IPS-NIHi7 (cell line): ENCODE measurements at regions not wholly inside any gene's neighbourhood (a gene's known extent, or its start where the extent isn't known, plus 50 kb on each side); places are given as distances from the start of the nearest gene placed in this dataset.

ENCODE experiments used
- DNase-seq: peaks from one replicate; pipeline ENCODE4 v3.0.0; 2012; ENCODE audit warnings: mixed read lengths; ENCODE audit errors: extremely low spot score

DNA sequence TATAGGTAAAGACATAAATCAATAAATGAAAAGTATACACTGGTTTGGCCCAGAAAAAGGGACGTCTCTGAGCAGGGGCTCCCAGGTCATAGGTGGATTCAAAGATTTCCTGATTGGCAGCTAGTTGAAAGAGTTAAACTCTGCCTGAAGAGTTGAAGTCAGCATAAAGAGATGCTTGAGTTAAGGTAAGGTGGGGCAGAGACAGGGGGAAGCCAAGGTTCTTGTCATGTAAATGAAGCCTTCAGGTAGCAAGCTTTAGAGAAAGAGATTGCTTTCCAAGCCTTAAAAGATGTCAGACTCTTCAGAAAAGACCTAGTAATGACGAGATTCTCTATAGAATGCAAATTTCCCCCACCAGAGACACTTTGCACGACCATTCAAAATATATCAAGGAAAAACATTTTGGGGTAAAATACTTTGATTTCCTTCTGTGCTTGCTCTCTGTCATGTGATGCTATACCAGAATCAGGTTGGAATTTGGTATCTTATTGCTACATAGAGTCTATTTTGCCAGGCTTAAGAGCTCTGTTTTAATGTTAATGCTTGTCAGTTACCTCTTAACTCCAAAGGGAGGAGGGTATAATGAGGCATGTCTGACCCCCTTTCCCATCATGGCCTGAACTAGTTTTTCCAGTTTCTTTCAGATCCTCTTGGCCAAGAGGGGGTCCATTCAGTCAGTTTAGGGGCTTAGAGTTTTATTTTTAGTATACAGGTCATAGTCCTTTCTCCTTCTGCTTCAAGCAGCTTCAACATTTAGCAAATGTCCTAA lies 429.6 kb downstream of the ADRA2A start:
- no peak for DNase-seq

DNA sequence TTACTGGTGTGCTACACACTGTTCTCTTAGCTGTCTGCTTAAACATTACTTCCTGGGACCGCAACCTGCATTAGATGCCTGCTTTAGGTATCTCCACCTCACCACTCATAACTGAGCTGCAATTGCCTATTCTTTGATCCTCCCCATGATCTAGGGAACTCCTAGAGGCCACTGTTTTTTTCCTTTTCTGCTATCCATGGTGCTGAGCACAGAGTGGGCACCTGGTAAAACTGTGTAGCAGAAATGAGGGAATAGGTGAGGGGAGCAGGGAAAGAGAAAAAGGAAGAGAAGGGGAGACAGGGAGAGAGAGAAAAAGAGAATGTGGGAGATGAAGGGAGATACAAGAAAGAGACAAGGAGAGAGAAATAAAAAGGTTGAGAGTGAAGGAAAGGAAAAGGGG lies 434.9 kb downstream of the ADRA2A start:
- peak; percentile 72 for DNase-seq

DNA sequence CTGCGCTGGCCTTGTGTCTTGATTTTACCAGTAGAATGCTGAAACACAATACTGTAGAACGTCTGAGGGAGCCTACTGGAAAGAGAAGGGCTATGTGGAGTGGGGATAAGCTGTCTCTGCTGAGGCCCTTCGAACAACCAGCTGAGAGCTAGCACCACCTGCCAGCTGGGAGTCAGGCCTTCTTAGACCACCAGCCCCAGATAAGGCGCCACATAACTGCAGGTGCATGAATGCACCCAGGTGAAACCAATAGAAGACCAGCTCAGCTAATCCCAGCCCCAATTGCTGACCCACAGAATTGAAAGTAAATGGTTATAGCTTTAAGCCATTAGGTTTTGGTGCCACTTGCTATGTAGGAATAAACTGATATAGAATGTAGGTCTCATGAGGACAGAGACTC lies 438.4 kb downstream of the ADRA2A start:
- DNase-seq, result no peak

DNA sequence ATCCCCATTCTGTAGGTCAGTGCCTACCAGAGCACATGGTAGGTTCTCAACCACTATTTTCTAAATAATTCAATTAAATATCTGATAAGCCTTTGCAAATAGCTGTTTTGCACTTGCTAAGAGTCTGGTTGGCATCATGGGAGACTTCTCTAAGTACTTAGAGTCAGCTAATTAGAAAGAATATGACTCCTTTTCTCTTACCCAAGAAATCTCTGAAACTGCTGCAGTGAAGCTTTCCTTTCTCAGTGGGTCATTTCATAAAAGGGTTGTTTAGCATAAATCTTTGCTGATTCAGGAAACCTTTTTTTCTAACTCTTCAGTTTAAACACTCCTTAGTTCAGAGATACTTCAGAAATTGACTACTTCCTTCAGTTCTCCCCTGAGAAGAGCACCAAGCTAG lies 438.9 kb downstream of the ADRA2A start:
- no peak for DNase-seq

DNA sequence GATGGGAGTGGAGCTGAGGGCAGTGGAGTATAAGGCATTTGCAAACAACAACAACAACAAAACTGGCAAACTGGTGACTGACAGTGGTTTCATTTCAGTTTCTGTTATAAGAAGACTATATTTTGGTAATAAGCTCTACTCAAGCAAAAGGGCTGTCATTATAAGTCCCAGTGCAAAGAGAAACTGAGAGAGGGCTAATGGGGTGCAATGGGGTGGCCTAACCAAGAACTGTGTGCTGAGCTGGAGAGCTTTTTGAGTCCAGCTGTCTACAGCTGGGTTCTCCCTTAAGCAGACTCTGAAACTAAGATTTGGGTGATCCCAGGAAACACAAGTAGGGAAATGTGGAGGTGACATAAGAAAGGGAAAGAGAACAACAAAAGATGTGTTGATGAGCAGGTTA lies 439.3 kb downstream of the ADRA2A start:
- no peak for DNase-seq

DNA sequence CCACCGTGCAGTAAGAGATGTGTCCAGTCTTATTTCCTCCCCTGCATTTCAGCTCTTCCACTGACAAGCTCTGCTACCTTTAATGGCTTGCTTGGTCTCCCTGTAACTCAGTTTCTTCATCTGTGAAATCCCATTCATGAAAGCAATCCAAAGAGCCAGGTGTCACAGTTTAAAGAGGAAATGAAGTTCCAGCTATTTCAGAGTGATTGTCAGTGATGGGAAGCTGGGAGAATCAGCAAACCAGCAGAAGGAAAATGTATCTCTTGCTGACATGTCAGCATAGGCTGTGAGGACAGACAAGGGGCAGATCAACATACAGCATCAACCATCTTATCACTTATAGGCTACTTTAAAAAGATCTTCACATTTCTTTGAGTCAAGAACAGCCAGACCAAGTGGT lies 445.3 kb downstream of the ADRA2A start:
- no peak for DNase-seq

DNA sequence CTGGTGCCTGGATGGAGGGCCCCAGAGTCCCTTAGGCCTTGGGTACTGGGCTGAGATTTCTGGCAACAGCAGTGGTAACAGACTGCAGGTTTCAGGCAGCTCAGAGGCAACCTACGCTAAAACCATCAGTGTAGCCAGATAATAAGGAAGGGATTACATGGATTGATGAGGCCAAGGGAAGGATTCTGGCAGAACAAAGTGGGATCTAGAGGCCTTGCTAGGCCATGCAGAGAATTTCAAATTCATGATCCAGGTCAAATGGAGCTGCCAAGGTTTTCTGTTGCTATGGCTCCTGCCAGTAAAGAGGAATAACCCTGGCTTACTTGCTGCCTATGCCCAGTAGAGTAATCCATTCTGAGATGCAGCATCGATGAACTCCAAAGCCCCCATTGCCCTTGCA lies 445.7 kb downstream of the ADRA2A start:
- DNase-seq, result no peak

DNA sequence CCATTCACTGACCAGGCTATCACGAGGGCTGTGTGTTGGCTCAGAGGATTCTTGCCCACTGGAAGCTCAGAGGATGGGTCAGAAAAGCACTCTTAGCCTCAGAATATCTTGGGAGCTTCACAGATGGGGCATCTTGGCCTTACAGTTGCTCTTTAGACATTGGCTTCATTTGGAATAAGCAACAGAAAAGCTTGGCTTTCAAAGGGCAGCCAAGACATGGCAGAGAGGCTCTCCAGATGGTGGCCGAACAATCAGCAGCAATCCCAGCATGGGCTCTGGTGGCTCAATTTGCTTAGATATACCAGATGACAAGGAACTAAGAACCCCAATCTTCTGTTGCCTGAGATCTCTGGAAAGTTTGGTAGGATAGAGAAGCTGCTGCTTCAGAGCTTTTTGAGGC lies 446.2 kb downstream of the ADRA2A start:
- no peak for DNase-seq

DNA sequence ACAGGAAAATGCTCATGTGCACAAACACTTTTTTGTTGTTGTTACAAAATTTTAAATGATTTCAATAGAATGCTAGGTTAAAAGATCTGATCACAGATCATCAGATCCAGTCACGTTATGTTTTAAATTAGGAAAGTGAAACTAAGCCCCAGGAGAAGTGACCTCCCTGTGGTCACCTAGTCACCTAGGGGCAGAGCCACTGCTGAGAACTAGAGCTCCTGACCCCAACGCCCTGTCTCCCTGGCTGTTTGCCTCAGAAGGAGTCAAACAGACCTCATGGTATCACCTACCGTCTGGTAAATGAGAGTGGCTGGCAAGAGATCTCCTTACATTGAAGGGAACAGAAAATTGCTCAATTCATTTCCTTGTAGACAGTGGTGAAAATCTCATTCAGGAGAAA lies 447.3 kb downstream of the ADRA2A start:
- no peak for DNase-seq

DNA sequence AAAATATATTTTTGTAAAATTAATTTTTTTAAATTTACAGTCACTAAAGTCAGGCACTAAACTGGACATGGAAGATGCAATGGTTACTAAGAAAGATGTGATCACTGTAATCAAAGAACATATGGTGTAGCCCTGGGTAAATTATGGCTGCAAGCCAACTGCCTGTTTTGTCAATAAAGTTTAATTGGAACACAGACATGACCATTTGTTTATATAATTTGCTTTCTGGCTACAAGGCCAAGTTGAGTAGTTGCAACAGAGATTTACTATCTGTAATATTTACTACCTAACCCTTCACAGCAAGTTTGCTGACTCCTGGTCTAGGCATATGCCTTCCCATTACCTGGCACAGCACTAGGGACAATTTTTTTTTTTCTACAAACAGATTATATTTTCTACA lies 448.9 kb downstream of the ADRA2A start:
- no peak for DNase-seq

DNA sequence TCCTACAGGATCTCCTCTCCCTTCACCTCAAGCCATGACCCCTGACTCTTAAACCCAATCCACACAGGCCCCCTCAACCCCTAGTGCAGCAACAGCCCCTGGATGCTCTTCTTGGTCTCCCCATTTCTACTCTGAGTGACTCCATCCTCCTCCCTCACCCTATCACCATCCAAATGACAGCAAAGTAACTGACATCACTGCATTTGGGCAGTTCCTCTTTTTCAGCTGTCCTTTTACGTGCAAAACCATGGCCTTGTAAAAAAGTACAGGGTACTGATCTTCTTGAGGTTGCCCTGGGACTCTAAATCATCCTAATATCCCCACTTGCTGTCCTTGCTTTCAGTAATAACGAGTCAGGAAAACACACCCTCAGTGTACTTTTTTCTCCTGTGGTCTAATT lies 454.9 kb downstream of the ADRA2A start:
- no peak for DNase-seq

DNA sequence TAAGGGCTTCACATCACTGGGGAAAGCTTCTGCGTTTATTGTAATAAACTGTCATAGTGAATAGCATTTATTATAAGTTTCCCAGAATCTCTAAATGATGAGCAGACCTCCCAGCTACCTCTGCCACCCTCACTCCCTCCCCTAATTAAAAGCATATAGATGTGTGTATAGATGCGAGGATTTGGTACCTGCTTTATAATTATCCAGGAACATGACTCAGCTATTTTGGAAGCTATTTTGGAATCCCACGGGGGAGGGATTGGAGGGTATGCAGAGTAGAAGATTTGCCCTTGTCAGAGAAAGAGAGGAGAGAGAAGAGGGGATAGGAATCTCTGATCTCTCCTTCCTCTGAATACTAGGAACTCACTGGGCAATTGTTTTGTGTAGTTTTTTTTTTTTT lies 455.3 kb downstream of the ADRA2A start:
- DNase-seq, result no peak

DNA sequence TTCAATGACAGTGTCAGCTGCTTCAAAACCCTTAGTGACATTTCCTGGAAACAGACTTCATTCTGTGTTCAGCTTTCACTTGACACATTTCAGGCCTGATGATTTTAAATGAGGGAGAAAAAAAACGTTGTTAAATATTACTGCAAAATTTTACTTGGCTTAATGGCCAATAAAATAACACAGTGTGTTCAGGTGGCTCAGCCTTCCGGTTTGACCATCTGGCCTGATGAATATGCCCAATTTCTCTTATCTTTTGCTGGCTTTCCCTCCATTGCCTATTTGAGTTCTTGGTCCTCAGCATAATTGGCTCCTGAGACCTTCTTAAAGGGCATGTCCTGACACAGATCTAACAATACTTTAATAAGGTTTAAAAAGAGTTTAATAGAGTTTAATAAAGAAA lies 462.4 kb downstream of the ADRA2A start:
- DNase-seq, result no peak

DNA sequence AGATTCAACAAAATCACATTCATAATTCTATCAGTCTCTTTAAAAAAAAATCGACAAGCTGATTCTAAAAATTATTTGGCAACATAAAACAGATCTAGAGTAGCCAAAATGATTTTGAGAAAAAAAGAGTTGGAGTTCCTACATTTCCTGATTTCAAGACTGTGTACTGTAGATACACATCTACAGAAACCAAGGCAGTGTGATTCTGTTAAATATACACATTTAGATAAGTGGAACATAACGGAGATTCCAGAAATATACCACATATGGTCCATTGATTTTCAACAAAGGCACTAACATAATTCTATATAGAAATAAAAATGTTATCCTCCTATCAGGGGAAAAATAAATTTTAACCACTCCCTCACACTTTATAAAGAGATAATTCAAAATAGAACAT lies 467.0 kb downstream of the ADRA2A start:
- no peak for DNase-seq

DNA sequence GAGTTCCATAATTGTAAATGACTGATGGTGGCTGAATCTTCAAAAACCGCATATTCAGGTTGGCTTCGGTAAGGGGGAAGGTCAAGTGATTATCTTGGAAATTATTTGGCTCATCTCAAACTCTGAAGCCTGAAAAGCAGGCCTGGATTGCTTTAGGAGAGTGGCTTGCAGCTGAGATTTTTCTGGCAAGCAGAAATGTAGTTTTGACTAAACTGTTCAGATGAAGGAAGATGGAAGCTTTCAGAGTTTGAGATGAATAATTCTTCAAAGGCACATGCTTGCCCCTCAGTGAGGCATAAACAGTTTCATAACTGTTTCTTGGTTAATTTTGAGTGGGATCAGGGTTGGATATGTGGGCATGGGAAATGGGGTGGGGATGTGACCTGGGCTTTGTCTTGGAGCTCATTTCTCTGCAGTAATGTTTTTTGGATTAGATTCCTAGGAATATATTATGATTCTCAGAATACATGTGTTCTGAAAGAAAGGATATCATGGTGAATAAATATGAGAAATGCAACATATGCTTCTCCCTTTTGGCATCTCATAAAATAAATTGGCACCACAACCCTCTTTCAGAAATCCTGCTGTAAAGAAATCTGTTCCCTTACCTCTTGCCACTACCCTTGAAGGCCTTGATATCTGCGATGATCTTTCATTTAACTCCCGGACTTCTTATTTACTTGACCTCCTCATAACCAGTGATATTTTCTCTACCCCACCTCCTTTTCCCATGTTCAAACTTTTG lies 469.2 kb downstream of the ADRA2A start:
- no peak for DNase-seq

DNA sequence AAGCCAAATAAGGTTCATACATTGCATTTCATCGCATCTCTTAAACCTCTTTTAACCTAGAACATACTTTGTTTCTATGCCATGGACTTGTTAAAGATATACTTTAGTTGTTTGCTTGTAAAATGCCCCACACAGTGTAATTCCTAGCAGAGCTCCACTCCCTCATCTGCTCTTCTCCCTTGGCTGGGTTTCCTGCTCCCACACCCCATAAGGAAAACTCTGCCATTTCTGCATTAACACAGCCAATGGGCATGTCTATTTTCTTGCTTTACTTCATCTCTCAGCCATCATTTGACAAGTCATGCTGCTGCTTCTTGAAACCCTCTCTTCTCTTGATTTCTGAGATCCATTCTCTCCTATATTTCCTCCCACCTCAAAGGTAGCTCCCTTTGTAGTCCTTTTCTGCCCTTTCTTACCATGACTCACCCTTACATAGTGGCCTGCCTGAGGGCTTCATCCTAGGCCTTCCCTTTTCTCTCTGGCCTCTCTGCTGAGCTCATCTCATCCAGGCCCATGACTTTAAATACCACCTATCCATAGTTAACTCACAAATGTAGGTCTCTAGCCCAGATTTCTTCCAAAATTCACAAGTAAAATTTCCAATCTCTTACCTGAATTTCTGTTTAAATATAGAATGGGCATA lies 471.4 kb downstream of the ADRA2A start:
- no peak for DNase-seq

DNA sequence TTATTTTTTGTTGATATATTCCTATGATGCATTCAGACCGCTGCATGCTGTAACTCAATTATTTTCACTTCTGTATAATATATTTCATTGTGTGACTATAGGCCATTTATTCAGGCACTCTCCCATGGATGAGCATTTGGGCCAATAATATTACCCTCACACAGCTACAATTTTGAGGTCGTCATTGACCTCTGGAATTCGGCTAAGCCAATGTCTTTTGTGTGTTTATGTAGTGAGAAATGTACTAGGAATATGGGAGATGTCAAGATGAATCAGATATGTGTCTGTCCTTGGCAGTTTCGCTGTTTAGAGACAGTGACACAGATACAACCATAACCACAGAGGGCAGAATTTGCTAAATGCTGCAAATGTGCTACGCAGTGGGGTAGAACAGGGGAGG lies 474.2 kb downstream of the ADRA2A start:
- no peak for DNase-seq

DNA sequence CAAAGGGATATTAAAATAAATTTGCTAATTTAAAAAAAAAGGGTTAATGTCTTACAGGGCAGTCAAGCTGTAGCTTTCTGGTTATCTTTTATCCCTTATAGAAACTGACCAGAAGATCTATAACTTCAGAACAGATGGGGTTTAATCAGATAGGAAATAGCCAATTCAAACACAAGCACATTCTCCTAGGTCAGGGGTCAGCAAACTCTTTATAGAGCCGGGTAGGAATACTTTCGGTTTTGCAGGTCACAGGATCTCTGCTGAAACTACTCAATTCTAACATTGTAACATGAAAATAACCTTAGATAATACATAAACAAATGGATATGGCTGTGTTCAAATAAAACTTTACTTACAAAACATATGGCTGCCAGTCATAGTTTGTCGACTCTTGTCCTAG lies 479.8 kb downstream of the ADRA2A start:
- no peak for DNase-seq

DNA sequence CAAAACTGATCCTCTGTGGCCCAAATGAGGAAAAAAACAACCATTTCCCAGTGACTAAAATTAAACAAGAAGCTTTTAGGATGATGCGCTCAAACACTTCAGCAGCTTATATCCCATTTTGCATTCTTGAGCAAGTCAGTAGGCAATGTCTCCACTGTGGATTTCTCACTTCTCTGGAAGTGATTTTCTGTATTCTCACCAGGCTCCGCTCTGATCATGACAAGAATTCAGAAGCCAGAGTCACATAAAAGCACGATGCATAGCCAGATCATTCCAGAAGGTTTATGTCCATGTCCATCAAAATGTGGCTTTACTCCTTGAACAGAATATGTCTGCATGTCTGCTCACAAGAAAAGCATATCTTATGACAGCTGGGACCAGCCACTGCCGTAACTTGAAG lies 481.4 kb downstream of the ADRA2A start:
- no peak for DNase-seq

DNA sequence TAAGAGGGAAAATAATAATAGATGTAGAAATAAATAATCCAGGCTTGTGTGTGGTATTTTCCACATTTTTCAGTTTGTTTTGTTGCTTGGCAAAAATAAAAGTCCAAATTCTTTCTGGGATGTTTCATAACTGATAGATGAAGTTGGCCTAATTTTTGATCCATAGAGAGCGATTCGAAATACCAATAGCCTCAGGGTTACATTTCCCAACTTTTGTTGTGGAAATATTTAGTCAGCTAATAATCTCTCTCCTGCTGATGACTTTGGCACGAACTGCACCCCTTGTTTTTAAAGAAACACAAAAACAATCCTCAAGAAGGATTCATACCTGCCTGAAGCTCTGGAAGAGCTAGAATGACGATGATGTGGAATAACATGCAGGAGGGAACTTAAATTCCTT lies 483.2 kb downstream of the ADRA2A start:
- DNase-seq, result no peak

DNA sequence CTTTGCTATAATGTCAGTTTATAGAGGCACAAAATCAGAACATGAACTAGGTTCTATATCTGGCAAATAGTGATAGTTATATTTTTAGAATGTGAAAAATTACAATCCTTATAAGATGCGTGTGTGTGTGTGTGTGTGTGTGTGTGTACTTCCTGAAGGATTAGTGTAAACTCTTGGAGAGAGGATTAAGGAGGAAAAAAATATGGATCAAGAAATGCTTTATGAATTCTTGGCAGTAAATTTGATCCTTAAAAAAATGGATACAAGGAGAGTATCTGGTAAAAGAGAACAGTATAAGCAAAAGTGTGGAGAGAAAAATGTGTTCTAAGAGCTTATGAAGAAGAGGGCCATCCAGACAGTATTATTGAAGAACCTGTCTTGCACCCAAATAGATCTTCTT lies 484.3 kb downstream of the ADRA2A start:
- DNase-seq, result no peak

DNA sequence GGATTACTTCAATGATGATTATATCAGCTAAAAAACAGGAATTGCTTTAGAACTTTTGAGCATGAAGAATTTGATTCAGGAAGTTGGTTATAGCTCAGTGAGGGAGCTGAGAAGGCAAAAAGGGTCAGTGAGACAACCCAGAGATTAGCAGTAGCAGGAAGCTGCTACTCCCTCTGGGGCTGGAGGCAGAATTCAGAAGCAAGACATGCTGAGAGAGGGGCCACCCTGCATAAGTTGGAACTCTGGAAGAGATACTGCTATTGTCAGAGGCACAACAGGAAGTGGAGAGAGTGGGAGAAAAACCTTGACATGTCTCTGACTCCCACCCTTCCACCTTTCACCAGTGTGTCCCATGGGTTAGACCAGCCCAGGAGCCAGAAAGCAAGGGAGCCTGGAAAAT lies 488.7 kb downstream of the ADRA2A start:
- no peak for DNase-seq

DNA sequence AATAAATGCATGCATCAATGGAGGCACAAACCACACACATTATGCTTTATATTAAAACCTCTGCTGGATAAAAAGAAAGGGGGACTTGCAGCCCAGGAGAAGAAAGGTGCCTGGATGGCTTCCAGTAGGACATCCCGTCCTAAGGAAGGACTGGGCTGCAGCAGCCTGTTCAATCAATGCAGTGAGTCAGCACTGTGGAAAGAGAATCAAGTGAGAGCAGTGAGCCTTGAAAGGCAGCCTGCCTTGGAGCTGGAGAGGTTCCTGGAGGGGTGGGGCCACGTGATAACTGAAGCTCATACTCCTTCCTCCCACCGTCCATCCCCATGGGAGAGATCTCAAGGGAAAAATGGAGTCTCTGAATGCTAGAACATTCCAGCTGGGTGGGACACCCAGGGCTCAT lies 501.2 kb downstream of the ADRA2A start:
- no peak for DNase-seq
